GM18867 (cell line): ENCODE measurements at regions not wholly inside any gene's neighbourhood (a gene's known extent, or its start where the extent isn't known, plus 50 kb on each side); places are given as distances from the start of the nearest gene placed in this dataset.
A peak's percentile ranks its signal among the peaks of the same experiment; 100 is the strongest.

Experiments
- ATAC-seq: cut with Tn5 transposase; IDR thresholded peaks from one replicate; pipeline ENCODE4 v1.9.1; 2021; ENCODE audit warnings: mild to moderate bottlenecking, moderate library complexity; ENCODE audit not compliant: unreplicated experiment

- no peak for ATAC-seq
These were observed 124.1 kb upstream of the KCNN2 start for GRCh38 chr5:114237766-114238165.

GRCh38 chr5:114238771-114239313 is 123.0 kb upstream of the KCNN2 start:
- no peak for ATAC-seq

- peak; percentile 5 for ATAC-seq
These were observed 118.4 kb upstream of the KCNN2 start for GRCh38 chr5:114243281-114243971.

GRCh38 chr5:114243972-114244317 is 117.9 kb upstream of the KCNN2 start:
- ATAC-seq, result peak; percentile 68

- ATAC-seq, result no peak
These were observed 112.0 kb upstream of the KCNN2 start for GRCh38 chr5:114249823-114250222.

GRCh38 chr5:114250536-114250935 is 111.3 kb upstream of the KCNN2 start:
- ATAC-seq, result no peak

- ATAC-seq, result no peak
These were observed 109.6 kb upstream of the KCNN2 start for GRCh38 chr5:114252226-114252625.

DNA sequence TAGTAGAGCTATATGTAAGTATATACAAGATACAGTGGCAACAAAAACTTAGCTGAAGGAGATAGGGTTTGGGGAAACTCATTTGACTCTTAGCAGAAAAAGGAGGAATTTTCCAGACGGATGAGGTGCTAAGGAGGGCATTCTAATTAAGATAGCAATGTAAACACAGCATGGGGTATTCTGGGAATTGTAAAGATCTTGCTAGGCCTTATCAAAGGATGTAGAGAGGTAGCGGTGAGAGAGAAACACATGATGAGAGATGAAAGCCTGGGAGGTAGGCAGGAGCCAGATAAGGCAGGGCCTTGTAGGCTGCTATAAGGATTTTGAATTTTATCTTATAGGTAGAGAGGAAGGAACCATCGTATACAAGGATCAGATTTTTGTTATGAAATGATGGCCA is 106.6 kb upstream of the KCNN2 start:
- no peak for ATAC-seq

DNA sequence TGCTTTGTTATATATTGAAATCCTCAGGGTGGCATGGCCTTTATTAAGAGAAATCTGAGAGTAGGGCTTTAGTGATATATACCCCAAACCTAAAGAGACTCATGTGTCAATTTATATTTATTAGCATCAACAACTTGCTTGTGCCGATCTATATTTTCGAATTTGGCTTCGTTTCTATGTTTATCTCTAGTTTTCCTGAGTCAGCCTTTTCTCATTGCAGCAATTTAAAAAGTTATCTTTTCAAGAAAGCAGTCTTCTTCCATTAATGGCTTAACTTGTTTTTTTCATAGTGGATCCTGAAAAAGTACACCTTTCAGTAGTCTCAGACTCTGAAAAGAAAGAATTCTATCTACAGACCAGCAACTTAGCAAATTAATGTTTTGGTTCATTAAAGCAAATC is 99.9 kb upstream of the KCNN2 start:
- ATAC-seq, result no peak

- no peak for ATAC-seq
These were observed 96.3 kb upstream of the KCNN2 start for GRCh38 chr5:114265432-114266060.

- ATAC-seq, result no peak
These were observed 95.5 kb upstream of the KCNN2 start for GRCh38 chr5:114266374-114266773.

DNA sequence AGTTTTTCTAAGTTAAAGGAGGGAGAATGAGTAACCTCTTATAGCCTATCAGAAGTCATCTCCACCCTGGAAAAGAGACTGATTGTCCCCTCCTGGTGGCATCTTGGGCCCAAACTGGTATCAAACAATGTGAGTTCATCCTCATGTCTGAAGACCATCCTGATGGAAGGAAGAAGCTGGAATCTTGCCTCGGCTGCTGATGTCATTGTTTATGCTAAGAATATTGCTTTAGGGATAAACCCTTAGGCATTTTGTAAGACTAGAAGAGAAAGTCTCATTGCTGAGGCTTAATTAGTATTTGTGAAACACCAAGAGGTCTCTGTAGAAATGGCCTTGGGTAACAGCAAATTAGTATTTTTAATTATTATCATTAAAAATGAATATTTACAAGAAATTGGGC is 65.7 kb upstream of the KCNN2 start:
- ATAC-seq, result no peak

DNA sequence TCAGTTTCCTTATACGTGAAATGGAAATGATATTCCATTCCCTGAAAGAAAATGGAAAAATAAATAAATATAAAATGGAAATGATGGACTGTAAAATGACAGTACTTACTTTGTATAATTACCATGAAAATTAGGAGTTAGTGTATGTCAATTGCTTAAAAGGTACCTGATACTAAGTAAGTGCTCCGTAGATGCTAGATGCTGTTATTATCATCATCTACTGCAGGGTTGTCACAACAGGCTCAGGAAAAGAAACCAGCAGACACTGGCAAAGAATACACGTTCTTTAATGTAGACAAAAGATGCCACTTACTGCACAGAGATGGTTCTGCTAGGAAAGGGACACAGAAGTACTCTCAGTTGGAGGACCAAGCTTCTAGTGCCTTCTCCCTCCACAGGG is 64.0 kb upstream of the KCNN2 start:
- ATAC-seq, result no peak

DNA sequence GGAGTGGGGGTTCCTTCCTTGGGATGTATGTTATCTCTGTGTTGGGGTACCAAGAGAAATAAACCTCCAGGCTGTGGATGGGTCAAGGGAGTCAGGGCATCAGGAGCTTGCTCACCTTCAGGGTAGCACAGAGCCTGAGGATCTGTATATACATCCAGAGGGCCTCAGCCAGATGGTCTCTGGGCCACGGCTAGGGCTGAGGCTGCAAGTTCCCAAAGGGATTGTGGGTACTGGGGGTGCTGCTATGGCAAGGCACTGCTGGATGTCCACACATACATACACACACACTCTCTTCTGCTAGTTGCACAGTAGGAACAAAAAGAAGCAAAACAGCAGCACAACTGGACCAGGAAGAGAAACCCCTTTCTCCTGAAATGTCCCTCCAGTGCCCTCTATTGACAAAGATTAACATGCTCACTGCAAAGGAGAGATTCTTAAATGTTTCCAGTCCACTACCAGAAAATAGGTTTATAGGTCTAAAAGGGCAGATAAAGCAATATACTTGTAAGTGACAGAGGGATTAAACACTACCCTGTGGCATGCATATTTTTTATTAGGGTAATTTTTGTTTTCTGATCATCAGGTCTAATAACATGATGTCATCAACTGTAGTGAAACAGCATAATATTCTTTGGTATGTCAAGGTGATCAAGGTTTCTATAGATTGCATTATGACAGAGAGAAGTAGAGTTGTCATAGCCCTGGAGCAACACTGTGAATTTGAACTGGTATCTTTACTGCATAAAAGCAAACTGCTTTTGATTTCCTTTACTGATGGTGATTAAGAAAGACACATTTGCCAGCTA is 56.3 kb upstream of the KCNN2 start:
- peak; percentile 65 for ATAC-seq

DNA sequence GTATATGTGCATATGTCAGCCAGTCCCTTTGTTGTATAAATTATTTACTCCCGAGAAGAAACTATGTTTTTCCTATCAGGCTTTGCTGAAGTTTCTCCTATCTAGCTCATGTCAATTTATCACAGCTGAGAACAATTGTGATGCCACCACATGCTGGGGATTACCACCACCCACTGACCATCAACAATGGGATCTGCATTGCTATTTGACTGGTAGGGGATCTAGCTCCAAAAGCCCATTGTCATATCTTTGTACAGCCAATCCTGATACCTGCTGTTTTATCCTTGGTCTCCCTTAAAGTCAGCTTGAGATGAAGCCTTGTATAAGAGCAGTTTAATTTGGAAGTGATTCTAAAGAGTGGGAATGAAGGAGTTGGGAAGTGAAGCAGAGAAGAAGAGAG is 53.9 kb upstream of the KCNN2 start:
- ATAC-seq, result no peak

GRCh38 chr5:114308508-114308907 is 53.4 kb upstream of the KCNN2 start:
- ATAC-seq, result no peak

DNA sequence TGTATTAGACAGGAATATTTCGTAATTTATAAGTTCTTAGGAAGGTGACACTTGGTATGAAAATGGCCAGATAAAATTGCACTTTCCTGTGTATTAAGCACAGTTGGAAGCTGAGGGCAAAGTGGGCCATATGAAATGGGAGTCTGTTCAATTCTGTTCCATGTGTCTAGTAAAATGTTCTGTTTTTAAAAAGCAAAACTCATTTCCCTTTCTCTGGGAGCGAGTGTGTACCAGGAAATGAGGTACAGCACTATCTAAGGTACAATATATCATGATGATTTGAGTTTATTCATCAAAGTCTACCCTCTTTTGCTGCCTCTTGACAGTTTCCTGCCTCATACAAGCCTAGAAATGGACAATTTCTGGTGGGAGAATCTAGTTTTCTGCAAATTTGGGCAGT is 51.2 kb upstream of the KCNN2 start:
- no peak for ATAC-seq

- ATAC-seq, result no peak
These were observed 50.6 kb upstream of the KCNN2 start for GRCh38 chr5:114311281-114311680.

DNA sequence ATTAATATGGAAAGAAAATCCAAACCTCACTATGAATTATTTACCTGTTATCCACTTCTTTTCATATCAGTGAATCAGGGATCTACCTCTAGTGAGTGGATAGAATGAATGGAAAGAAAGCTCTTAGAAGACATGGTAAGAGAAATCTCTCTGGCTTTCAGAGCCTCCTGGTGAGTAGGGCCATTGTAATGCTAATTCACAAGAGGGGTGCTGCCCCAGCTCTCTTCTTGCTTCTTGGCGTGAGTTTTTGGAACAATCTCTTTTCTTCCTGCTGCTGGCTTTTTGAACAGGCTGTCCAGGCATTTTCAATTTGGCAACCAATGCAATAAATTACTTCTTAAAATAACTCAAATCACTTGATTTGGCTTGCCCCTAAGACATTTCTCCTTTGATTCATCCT is 49.9 kb upstream of the KCNN2 start:
- no peak for ATAC-seq
